Body of pancreas (tissue), 4 donors: ENCODE measurements at regions not wholly inside any gene's neighbourhood (a gene's known extent, or its start where the extent isn't known, plus 50 kb on each side); places are given as distances from the start of the nearest gene placed in this dataset.

ENCODE experiments used
- POLR2A ChIP-seq, 3 donors: fragments of 450-650 bp; IDR thresholded peaks; one replicate each; pipeline ENCODE4 v1.6.1; 2016; ENCODE audit warnings: antibody characterized with exemption in 3 of 3, mild to moderate bottlenecking in 2 of 3
- TF ChIP-seq, protein P1 (sequence below), 7 experiments: fragments of 450-650 bp in 4 of 7; fragments of 200-600 bp in 3 of 7; sonication (generic) in 3 of 7; IDR thresholded peaks; one replicate each; pipeline ENCODE4 v1.5.1; 2016 to 2019; ENCODE audit warnings: antibody characterized with exemption in 7 of 7

- TF ChIP-seq, protein P1, sequence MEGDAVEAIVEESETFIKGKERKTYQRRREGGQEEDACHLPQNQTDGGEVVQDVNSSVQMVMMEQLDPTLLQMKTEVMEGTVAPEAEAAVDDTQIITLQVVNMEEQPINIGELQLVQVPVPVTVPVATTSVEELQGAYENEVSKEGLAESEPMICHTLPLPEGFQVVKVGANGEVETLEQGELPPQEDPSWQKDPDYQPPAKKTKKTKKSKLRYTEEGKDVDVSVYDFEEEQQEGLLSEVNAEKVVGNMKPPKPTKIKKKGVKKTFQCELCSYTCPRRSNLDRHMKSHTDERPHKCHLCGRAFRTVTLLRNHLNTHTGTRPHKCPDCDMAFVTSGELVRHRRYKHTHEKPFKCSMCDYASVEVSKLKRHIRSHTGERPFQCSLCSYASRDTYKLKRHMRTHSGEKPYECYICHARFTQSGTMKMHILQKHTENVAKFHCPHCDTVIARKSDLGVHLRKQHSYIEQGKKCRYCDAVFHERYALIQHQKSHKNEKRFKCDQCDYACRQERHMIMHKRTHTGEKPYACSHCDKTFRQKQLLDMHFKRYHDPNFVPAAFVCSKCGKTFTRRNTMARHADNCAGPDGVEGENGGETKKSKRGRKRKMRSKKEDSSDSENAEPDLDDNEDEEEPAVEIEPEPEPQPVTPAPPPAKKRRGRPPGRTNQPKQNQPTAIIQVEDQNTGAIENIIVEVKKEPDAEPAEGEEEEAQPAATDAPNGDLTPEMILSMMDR (IDR thresholded peaks at IDR 0.05), result no peak
- TF ChIP-seq POLR2A (IDR thresholded peaks at IDR 0.05), result no peak
Observed at GRCh38 chr2:126325202-126325601, 330.8 kb upstream of the GYPC start.
